Stimulated activated CD8-positive, alpha-beta memory T cell treated with anti-CD3 and anti-CD28 coated beads, Interleukin-15, amount 100 ng/mL, for 4 hours (primary cell): ENCODE measurements at regions not wholly inside any gene's neighbourhood (a gene's known extent, or its start where the extent isn't known, plus 50 kb on each side); places are given as distances from the start of the nearest gene placed in this dataset.

Source experiments
- DNase-seq, 2 donors: peaks; one replicate each; pipeline ENCODE4 v3.0.0-alpha.2; 2020; ENCODE audit warnings: low read depth in 2 of 2

DNA sequence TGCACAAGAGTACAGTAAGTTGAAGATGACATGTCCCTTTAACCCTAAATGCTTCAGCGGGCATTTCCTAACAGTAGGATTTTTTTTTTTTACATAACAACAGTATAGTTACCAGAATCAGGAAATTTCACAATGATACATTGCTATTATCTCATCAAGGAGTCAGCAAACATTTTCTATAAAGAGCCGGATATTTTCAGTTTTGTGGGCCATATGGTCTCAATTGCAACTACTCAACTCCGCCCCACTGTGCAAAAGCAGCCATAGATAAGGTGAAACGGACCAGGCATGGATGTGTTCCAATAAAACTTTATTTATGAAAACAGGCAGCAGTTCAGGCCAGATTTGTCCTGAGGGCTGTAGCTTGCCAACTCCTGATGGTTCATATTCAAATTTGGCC is 130.6 kb downstream of the SMAD6 start:
- no peak for DNase-seq

DNA sequence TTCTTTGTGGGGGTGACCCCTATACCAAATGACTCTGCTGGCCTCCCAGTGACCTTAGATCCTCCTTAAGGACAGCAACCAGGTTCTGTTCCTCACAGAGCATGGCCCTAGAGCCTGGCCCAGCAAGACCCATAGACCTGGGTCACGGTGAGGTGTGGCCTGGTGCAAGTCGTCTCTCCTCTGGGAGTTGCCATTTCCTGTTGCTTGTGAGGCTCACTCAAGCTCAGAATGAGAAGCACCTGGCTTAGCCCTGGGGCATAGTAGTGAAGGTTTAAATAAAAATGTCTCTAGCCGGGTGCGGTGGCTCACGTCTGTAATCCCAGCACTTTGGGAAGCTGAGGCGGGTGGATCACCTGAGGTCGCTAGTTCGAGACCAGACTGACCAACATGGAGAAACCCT is 131.3 kb downstream of the SMAD6 start:
- no peak for DNase-seq

DNA sequence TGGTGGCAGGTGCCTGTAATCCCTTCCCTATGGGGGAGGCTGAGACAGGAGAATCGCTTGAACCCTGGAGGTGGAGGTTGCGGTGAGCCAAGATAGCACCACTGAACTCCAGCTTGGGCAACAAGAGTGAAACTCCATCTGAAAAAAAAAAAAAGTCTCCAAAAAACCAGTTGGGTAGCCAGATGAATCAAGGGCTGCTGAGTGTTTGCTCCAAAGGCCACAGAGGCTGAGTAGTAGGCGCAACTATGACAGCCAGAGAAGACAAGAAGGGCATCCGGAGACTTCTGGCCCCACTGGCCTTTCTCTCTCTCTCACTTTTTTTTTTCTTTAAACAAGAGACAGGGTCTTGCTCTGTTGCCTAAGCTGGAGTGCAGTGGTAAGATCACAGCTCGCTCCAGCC is 131.8 kb downstream of the SMAD6 start:
- DNase-seq = no peak

DNA sequence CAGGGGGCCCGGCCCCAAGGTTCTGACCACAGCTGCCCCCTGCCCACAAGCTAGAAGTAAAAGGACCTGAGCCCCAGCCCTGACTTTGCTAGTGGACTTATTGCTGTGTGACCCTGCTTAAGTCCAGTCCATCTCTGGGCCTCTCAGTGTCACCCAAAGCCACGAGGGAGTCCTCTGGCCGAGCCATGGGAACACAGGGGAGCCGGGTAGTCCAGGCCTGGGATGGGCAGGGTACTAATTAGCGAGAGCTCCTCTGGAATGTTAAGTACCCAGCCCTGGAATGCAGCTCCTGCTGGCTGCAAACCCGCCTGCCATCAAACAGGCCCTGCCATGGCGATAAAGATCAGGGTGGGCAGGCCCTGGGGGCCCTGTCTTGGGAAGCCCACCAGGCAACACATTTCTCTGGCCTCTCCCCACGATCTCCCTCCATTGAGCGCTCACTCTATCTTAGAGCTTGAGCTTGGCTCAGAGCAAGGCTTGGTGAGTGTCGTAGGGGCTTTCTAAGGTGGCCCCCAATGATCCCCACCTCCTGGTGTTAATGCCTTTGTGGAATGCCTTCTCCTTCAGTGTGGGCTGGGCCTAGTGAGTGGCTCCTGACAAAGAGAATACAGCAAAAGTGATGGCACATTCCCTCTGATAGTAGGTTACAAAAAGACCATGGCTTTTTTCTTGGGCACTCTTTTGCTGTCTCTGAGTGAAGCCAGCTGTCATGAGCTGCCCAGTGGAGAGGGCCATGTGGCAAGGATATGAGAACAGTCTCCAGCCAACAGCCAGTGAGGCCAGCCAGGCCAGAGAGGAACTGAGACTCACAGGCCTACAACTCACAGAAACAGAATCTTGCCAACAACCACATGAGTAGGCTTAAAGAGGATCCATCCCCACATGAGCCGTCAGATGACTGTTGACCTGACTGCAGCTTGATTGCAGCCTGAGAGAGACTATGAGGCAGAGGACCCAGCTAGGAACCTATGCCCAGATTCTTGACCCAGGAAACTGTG is 133.1 kb downstream of the SMAD6 start:
- no peak for DNase-seq

DNA sequence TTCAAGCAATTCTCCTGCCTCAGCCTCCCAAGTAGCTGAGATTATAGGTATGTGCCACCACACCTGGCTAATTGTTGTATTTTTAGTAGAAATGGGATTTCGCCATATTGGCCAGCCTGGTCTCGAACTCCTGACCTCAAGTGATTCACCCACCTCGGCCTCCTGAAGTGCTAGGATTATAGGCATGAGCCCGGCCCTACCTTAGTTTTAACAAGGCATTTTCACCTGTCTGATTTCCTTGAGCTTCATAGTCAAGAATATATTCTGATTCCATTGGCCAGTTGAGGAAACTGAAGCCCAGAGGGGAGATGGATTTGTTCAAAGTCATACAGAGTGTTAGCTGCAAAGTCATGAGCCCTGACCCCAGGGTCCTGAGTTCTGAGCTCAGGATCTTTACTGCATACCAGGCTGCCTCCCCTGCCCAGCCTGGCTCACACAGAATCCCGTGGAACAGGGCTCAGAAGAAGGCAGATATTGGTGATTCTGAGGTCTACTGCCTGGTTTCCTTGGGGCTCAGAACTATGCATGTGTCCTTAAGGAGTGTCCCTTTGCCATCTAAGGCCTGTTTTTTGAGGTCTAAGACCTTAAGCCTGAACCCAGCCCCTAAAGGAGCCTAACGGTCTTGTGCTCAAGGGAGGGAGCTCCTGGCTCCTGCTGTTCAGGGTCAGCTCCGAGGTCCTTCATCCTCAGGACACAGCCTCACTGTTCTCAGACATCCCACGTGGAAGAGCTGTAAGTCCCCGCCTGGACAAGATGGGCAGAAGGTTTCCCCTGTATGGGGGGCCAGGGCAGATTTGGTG is 134.4 kb downstream of the SMAD6 start:
- DNase-seq = no peak

DNA sequence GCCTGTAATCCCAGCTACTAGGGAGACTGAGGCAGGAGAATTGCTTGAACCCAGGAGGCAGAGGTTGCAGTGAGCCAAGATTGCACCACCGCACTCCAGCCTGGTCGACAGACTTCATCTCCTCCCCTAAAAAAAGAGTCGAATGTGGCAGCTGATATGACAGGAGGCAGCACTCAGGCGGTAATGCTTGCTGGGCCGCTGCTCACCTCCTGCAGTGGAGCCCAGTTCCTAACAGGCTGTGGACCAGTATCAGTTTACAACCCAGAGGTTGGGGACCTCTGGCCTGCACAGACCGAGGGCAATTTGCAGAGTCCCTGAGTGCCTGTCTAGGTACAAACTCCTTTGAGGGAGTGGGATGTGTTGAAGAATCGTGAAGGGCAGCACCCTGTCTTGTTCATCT is 136.2 kb downstream of the SMAD6 start:
- DNase-seq = no peak

DNA sequence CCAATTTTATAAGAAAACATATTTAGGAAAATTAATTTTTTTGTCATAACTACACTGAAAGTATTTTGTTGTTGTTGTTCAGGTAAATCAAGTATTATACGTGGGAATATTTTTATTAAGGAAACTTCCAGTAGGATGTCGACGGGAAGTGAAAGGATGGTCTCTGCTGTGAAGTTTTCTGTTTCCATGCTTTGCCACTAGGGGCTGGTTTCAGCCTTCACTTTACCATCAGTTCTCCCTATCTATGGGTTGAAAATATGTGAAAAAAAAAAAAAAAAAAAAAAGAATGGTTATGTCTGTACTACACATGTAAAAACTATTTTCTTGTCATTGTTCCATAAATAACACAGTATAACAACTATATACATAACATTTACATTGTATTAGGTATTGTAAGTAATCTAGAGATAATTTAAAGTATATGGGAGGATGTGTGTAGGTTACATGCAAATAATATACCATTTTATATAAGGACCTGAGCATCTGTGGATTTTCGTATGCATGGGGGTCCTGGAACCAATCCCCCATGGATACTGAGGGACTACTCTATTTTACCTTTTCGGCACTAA is 136.7 kb downstream of the SMAD6 start:
- no peak for DNase-seq

DNA sequence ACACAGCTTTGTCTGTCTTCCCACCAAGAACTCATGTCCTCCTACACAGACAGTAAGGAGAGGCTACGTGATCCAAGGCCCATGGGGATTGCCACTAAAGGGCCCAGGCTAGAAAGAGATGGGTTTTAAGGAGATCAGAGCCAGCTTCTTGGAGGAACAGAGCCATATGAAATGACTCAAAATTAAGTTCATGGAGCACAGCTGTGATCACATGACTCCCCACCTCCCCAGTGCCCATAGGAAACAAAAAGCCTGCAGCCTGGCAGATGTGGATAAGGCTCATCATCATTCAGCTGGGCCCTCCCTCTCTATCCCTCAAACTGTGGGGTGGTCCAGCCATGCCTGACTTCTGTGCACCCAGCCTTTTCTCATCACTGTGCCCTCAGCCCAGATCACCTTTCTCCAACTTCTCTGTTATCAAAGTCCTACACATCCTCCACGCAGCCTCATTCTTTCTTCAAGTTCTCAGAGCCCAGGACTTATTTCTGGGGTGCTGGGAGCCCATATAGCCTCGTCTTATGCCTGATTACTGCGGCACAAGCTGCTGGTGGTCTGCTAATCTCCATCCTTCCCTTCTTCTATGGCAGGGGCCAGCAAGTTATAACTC is 137.6 kb downstream of the SMAD6 start:
- no peak for DNase-seq

DNA sequence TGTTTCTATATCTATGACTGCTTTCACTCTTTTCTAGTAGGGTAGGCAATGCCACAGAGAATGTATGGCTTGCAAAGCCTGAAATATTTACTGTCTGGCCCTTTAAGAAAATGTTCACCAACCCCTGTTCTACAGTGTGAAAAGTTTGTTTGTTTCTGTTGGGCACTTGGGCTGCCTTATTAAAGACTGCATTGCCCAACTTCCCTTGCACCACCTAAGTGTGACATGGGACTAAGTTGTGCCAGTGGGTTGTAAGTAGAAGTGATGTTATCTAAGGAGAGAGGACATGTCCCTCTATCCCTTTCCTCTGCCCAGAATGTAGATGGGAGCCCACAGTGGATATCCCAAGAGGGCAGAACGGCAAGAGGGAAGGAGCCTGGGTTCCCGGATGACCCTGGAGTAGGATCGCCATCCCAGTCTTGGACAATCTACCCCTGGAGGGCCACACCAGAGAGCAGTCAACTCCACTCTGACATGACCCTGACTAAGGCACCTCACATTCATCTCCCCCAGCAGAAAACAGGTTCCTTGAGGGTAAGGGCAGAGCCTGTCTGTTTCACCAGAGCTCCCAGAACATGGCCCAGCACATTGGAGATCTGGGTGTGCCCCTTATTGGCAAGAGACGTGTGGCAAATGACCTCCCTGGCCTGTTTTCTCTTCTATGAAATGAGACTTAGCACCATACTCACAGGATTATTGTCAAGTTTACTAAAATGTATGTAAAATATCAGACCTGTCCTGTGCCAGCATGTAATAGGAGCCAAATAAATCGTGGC is 138.8 kb downstream of the SMAD6 start:
- DNase-seq = no peak

DNA sequence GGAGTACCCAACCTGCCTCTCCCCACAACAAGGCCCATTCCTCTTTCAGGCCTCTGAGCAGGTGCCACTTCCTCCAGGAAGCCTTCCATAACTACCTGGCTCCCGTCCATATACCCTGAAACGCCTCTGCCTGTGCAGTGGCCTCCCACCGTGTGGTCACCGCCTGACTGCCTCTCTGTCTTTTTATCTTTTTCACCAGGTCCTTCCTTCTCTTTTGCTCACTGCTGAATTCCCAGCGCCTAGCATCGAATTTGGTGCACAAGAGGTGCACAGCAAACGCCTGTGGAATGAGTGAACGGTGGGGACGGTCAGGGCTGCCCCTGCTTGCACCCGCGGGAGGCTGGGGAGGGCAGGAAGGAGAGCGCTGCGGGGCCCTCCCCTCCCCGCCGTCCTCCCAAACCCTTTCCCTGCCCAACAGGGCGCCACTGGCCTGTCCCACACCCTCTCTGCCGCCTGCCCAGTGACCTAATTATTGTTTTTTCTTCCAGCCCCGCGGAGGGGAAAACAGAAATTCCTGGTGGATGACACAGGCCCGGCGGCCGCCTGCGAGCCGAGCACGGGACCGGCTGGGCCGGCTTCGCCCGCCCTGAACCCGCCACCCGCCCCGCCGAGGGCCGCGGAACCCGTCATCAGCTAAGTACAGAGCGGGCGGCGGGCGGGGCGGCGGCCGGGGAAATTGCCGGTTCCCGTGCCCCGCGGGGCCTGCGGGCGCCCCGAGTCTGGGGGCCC is 140.1 kb downstream of the SMAD6 start:
- DNase-seq = no peak

DNA sequence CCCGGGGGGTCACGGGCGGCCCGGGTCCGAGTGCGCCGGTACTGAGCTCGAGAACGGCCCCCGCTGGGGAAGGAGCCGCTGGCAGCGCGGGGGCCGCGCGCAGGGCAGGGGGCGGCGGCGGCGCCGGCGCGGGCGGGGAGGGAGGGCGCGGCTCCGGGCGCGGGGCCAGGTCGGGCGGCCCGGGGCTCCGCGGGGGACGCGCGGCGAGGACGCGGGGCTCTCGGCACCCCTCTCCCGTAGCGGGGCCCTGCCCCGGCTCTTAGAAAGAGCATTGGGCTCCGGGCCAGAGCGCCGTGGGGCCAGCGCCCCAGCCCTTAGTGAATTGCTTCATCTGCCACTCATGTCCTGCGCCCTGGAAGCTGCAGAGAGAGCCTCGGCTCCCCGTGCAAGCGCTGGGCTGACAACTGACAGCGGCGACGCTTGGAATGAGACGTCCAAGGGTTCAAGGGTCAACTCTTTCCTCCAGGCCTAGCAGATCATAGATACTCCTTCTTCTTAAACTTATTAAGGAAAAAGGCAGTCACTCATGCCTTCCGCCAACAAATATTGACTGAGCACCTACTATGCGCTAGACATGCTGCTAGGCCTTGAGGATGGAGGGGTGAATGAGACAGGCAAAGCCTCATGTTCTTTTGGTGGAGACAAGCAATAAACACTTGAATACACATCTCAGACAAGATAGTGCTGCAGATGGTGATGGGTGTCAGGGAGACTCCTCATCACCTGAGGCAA is 140.8 kb downstream of the SMAD6 start:
- no peak for DNase-seq

DNA sequence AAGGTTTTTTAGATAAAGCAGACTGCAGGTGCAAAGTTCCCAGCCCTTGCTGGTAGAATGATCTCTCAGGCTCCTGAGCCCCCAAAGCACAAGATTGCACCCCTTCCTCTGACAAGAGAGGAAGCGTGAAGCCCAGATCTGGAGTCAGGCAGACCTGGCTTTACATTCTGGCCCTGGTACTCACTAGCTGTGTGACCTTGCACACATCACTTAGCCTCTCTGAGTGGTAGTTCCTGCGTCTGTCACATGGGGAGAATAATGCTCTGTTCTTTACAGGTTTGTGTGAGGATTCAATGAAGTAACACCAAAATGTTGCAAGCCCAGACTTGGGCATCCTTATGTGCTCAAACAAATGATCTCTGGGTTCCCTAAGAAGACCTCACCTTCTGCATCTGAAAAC is 141.5 kb downstream of the SMAD6 start:
- no peak for DNase-seq

DNA sequence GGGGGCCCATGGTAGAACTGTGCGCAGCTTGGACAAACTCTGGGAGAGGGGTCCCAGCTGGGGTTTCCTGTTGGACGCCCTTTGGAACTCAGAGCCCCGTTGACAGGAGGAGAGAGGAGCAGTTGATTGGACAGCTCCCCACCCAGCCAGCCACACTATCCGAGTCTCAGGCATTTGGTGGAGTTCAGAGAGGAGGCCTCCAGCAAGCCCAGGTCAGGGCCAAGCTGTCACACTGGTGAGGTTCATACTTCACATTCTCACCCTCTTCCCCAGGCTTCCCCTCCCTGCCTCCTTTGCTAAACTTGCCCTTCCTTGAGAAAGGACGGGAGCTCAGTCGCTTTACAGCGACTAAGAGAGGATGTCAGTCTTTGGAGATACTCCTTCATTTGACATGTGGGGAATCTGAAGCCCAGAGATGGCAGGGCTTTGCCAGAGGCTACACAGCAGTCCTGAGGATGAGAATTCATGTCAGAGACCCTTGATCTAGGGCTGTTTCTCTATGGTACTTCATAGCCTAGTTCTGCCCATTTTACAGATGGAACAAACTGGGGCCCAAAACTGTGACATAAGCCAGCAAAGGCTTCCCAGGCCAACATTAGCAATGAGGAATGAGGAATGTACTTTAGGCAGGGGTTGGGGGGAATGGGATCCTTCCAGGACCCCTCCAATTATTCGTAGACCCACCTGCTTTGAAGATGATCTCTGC is 142.2 kb downstream of the SMAD6 start:
- no peak for DNase-seq

DNA sequence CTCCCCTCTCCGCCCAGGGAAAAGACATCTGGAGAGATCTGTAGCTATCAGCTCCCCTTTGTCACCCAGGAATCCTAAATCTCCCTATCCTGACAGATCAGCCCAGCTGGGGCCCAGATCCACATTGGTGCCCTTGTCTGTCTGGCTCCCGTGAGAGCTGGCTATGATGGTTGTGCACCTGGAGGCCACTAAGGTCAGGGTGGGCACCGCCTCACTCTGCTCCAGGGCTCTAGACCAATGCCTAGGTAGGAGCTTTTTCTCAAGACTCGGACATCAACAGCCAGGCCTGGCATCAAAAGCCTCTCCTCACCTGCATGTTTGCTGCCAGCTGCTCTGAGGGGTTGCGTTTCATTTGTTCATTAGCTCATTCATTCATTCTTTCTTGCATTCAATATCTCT is 142.7 kb downstream of the SMAD6 start:
- DNase-seq = no peak

DNA sequence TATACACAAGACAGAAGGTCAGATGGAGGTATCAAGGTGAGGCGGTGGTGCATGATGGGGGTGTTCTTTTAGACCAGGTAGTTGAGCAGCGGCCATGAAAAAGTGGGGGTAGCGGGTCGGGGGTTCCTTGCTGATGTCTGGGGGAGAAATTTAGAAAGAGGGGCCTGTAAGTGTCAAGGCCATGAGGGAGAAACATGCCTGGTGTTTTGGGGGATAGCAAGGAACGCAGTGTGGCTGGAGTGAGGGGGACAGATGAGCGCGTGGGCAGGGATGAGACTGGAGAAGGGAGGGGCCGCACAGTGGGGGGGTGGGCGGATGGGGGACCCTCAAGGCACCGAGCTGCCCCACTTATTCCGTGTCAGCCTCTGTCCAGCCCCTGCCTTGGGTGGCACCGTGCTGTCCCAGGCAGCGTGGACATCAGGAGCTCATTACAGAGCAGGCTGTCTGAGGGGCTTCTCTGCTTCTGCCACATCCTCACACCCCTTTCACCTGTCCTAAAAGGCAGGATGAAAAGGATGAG is 143.3 kb downstream of the SMAD6 start:
- DNase-seq = no peak

DNA sequence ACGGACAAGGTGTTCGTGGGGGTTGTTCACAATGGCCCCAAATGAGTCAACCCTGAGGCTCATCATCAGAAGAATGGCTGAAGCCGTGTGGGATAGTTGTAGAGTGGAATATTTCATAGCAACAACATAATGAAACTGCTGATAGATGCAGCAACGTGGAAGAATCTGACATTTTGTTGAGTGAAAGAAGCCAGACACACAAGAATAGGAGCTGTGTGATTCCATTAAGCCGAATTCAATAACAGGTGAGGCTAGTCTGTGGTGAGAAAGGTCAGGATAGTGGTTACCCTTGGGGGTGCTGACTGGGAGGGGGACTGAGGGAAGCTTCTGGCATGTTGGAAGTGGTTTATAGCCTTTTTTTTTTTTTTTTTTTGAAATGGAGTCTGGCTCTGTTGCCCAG is 144.0 kb downstream of the SMAD6 start:
- DNase-seq = no peak

DNA sequence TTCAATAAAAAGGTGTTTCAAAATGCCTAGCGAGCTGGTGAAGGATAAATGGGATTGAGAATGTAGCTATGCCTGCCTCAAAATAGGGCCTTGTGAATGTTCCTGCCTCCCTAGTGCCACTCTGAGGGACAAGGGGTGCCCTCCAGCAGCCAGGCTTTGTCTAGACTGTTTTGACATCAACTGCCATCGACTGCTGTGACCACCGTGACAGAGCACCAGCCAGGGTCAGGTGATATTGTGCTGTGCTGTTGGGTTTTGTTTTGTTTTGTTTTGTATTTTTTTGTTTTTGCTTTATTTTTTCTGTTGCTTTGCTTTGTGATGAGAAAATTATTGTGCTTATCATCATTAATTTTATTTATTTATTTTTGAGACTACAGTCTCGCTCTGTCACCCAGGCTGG is 144.8 kb downstream of the SMAD6 start:
- no peak for DNase-seq

DNA sequence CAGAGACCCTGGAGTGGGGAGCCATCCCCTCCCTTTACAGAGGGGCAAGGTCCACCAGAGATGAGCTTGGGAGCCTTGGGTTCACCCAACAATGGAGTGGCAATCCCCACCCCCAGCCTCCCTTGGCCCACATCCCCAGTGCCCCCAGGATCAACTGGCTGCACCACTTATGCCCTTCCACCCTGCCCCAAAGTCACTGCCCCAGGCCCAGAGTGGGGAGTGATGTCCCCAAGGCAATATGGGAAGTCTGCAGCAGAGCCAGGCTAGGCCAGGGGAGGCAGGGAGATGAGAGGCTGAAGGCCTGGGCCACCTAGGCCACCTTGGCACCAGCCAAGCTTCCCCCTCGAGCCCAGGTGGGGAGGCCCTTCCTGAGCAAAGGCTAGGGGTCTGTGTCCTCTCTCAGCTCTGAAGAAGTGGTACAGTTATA is 145.5 kb downstream of the SMAD6 start:
- DNase-seq = no peak

DNA sequence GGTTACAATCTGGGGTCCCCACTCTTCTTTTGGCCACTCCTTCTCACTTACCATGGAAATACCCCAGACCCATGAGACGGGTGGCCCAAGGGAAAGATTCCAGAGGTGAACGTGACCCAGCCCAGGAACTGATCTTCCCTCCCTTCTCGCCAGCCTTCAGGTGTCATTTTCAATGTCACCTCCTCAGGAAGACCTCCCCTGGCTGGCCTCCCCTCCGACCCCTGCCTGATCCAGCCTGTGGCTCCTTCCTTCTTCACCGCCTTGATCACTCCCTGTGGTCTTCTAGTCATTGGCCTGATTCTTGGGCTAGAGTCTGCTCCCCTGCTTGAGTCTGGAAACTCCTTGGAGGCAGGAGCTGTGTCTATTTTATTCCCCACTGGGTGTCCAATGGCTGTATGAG is 146.1 kb downstream of the SMAD6 start:
- no peak for DNase-seq
